ENCODE measurements at regions not wholly inside any gene's neighbourhood (a gene's known extent, or its start where the extent isn't known, plus 50 kb on each side); places are given as distances from the start of the nearest gene placed in this dataset.

DNA sequence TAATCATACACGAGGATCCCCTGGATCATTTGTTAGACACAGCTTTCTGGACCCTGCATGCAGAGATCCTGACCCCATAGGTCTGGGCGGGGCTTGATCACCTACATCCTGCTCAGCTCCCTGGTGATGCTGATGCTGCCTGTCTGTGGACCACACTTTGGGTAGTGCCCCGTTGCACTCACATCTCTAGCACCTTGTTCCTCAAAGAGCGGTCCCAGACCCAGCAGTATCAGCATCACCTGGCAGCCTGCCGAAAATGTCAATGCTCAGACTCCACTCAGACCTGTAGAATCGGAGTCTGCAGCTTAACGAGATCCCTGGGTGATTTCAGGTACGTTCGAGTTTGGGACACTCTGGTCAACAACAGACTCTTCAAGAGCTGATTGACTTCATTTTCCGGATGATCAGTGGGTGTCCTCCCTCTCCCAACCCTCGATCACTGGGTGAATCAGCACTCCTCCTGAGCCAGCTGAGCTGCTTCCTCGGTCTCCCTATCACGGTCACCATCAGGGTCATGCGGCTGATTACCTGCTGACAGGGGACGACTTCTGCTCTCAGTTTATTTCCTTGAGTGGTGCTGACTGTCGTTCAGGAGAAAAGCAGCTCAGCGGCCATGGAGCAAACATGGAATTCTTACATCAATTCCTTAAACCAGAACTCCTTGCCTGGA lies 150.6 kb upstream of the RAB12 start:
- ATAC-seq (replicated peaks) (no peak), DNase-seq (no peak)
- H3K4me3 Mint-ChIP-seq, result no peak overlapping the region
- H3K4me1 Mint-ChIP-seq (ENCODE audit: low read depth in 2 of 2), result no peaks in the 10 kb centered on the region
- no peaks in the 10 kb centered on the region for H3K27me3 Mint-ChIP-seq
- no peaks in the 10 kb centered on the region for H3K36me3 Mint-ChIP-seq (ENCODE audit: insufficient read depth)
- no peaks in the 10 kb centered on the region for H3K9me3 Mint-ChIP-seq
- H3K27ac Mint-ChIP-seq, result no peak overlapping the region

- DNase-seq, result no peak
- Mint-ChIP-seq H3K9me3 (peaks cover 0 to 1% of the 10 kb centered on the region in 2 donors), H3K4me1 (ENCODE audit: low read depth in 2 of 2) (no peaks in the 10 kb centered on the region), H3K36me3 (ENCODE audit: insufficient read depth) (no peaks in the 10 kb centered on the region), H3K27ac (no peak overlapping the region), H3K4me3 (no peak overlapping the region), H3K27me3 (no peaks in the 10 kb centered on the region)
- no peak for ATAC-seq (replicated peaks)
Observed at GRCh38 chr18:8460748-8461147, 148.5 kb upstream of the RAB12 start.

GRCh38 chr18:8461544-8461943 lies 147.7 kb upstream of the RAB12 start:
- ATAC-seq (replicated peaks) (no peak), DNase-seq (no peak)
- no peak overlapping the region for H3K27ac Mint-ChIP-seq
- no peaks in the 10 kb centered on the region for H3K36me3 Mint-ChIP-seq (ENCODE audit: insufficient read depth)
- no peaks in the 10 kb centered on the region for H3K27me3 Mint-ChIP-seq
- H3K4me3 Mint-ChIP-seq, result no peak overlapping the region
- H3K4me1 Mint-ChIP-seq (ENCODE audit: low read depth in 2 of 2), result no peaks in the 10 kb centered on the region
- peaks cover 0 to 1% of the 10 kb centered on the region in 2 donors for H3K9me3 Mint-ChIP-seq

DNA sequence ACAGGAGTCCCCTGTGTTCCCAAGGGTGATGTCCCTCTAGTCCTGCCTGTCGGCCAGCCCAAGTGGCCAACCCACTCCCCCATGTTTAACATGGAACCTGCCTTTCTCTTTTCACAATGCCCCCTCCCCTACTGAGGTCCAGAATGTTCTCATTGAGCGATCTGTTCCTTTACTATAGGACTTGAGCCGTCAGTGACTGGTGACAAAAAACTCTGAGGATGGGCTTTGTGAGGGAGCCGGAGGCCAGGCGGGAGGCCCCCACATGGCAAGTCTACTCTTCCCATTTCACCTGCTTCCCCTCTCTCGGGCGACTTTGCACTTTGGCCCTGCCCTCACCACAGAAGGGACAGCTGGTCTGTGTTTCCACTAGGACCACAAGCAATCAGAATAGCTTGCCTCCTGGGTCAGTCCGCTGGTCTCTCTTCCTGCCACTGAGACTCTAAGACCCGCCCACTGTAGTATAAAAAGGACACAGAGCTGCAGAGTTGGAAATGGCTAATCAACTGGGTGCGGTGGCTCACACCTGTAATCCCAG lies 146.5 kb upstream of the RAB12 start:
- no peak overlapping the region for H3K27ac Mint-ChIP-seq
- H3K9me3 Mint-ChIP-seq, result peaks cover 0 to 1% of the 10 kb centered on the region in 2 donors
- ATAC-seq (replicated peaks) (no peak), DNase-seq (no peak)
- H3K36me3 Mint-ChIP-seq (ENCODE audit: insufficient read depth), result no peaks in the 10 kb centered on the region
- no peak overlapping the region for H3K4me3 Mint-ChIP-seq
- no peaks in the 10 kb centered on the region for H3K4me1 Mint-ChIP-seq (ENCODE audit: low read depth in 2 of 2)
- H3K27me3 Mint-ChIP-seq, result no peaks in the 10 kb centered on the region

DNA sequence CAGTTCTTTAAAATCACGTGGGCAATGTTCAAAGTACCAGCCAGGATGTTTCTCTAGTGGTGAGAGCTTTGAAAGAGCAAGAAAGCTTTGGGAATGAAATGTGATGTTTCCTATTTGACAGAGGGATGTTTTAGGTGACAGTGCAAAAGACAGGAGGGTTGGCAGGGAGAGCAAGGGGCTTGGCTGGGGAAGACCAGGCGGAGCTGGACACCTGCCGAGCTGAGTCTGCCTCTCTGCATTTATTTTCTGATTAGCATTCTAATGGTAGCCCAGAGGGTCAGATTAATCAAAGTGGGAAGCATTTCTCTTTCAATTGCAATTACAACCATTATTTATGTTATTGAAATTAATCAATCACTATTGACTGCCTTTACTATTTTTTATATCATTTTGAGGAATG lies 145.4 kb upstream of the RAB12 start:
- Mint-ChIP-seq H3K27me3 (no peaks in the 10 kb centered on the region), H3K36me3 (ENCODE audit: insufficient read depth) (no peaks in the 10 kb centered on the region), H3K27ac (no peak overlapping the region), H3K4me3 (no peak overlapping the region), H3K9me3 (peaks cover 0 to 1% of the 10 kb centered on the region in 2 donors), H3K4me1 (ENCODE audit: low read depth in 2 of 2) (no peaks in the 10 kb centered on the region)
- no peak for DNase-seq
- no peak for ATAC-seq (replicated peaks)

- Mint-ChIP-seq H3K4me3 (no peak overlapping the region), H3K36me3 (ENCODE audit: insufficient read depth) (no peaks in the 10 kb centered on the region), H3K27me3 (peaks cover 7 to 9% of the 10 kb centered on the region in 2 donors), H3K4me1 (ENCODE audit: low read depth in 2 of 2) (no peaks in the 10 kb centered on the region), H3K9me3 (peaks cover 0 to 1% of the 10 kb centered on the region in 2 donors), H3K27ac (no peak overlapping the region)
- ATAC-seq (replicated peaks) (no peak), DNase-seq (no peak)
Observed at GRCh38 chr18:8468191-8468590, 141.0 kb upstream of the RAB12 start.

DNA sequence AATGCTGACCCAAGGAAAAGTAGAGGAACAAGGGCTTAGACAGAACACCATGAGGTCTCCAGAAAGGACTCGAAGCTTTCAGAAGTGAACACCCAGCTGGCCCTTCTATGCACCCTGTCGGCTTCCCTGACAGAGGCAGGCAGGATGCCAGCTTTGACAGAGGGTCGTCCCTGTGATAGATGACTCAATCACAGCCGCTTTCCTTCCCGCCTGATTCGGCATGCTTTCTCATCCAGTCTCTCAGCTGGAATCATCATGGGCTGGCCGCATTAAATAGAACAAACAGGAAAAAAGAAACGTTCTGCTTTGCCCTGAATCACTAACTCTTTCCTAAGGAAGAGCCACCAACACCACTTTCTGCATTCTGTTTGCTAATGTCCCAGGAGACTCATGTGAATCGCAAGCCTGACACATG lies 140.3 kb upstream of the RAB12 start:
- no peak for DNase-seq
- Mint-ChIP-seq H3K36me3 (ENCODE audit: insufficient read depth) (no peaks in the 10 kb centered on the region), H3K27ac (no peak overlapping the region), H3K27me3 (peaks cover 7 to 9% of the 10 kb centered on the region in 2 donors), H3K9me3 (peaks cover 0 to 1% of the 10 kb centered on the region in 2 donors), H3K4me3 (no peak overlapping the region), H3K4me1 (ENCODE audit: low read depth in 2 of 2) (no peaks in the 10 kb centered on the region)
- no peak for ATAC-seq (replicated peaks)

DNA sequence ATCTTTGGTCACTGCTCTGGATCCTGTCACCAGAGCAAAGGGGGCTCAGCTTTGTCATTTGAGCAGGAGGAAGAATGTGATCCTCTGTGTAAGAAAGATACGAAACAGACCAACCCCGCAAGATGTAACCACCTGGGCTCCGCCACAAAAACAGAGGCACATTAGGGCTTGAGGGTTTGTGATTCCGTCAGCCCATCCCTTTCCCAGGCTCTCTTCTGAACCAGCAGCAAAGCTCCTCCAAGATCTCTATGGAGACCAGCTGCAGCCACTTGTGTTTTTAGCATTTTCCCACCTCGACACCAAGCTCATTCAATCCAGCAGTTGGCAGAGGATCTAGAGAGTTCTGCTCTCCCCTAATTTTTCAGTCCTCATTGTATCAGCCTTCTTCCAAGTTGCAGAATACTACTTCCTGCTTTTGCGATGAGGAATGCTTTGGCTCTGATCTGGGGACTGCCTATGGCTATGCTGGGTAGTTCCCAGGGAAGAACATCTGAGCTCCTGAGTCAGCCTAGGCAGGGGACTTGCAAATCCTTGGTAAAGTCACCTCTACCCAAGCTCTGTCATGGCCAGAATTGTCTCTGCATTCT lies 139.6 kb upstream of the RAB12 start:
- DNase-seq (no peak), ATAC-seq (replicated peaks) (no peak)
- H3K27ac Mint-ChIP-seq, result no peak overlapping the region
- H3K4me1 Mint-ChIP-seq (ENCODE audit: low read depth in 2 of 2), result no peaks in the 10 kb centered on the region
- no peaks in the 10 kb centered on the region for H3K36me3 Mint-ChIP-seq (ENCODE audit: insufficient read depth)
- peaks cover 0 to 1% of the 10 kb centered on the region in 2 donors for H3K9me3 Mint-ChIP-seq
- peaks cover 7 to 9% of the 10 kb centered on the region in 2 donors for H3K27me3 Mint-ChIP-seq
- no peak overlapping the region for H3K4me3 Mint-ChIP-seq

DNA sequence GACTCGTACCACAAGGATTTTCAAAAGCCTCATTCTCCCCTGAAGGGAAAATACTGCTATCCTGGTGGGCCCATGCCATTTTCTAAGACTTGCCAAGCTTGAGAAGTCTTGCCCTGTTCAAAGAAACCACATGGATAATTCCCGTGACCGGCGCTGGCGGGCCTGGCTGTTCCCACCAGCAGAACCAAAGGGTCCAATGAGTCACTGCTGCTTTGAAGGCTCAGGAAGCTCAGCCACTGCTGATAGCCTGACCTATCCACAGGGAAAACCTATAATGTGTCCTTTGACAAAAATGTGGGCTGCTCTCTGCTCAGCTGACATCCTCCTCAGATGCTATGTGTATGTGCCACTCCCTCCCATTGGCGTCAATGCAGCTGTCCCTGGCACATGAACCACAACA lies 137.9 kb upstream of the RAB12 start:
- peaks cover 21 to 22% of the 10 kb centered on the region in 2 donors for H3K27me3 Mint-ChIP-seq
- H3K4me1 Mint-ChIP-seq (ENCODE audit: low read depth in 2 of 2), result no peaks in the 10 kb centered on the region
- no peaks in the 10 kb centered on the region for H3K9me3 Mint-ChIP-seq
- ATAC-seq (replicated peaks) (no peak), DNase-seq (no peak)
- no peaks in the 10 kb centered on the region for H3K36me3 Mint-ChIP-seq (ENCODE audit: insufficient read depth)
- no peak overlapping the region for H3K27ac Mint-ChIP-seq
- H3K4me3 Mint-ChIP-seq, result no peak overlapping the region

DNA sequence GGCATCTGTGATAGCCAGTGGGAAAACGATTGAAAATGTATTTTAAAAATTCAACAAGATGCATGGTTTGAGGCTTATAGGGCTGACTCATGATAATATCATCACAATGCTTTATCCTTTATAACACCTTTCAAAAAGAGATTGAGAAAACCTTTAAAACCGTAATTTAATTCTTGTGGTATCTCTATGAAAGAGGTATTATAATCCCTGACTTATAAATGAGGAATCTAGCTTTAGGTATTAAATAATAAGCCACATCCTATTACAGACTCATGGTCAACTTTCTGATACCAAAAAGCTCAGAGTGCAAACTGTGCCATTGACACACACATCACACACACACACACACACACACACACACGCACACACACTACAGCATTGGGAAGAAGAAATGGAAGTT lies 134.6 kb upstream of the RAB12 start:
- ATAC-seq (replicated peaks) (no peak), DNase-seq (no peak)
- Mint-ChIP-seq H3K27ac (no peak overlapping the region), H3K27me3 (peaks cover 33 to 39% of the 10 kb centered on the region in 2 donors), H3K4me3 (no peak overlapping the region), H3K4me1 (ENCODE audit: low read depth in 2 of 2) (peaks cover 5 to 6% of the 10 kb centered on the region in 2 donors), H3K36me3 (ENCODE audit: insufficient read depth) (no peaks in the 10 kb centered on the region), H3K9me3 (no peaks in the 10 kb centered on the region)

- peaks cover 5 to 6% of the 10 kb centered on the region in 2 donors for H3K4me1 Mint-ChIP-seq (ENCODE audit: low read depth in 2 of 2)
Observed at GRCh38 chr18:8477615-8478014, 131.6 kb upstream of the RAB12 start.

DNA sequence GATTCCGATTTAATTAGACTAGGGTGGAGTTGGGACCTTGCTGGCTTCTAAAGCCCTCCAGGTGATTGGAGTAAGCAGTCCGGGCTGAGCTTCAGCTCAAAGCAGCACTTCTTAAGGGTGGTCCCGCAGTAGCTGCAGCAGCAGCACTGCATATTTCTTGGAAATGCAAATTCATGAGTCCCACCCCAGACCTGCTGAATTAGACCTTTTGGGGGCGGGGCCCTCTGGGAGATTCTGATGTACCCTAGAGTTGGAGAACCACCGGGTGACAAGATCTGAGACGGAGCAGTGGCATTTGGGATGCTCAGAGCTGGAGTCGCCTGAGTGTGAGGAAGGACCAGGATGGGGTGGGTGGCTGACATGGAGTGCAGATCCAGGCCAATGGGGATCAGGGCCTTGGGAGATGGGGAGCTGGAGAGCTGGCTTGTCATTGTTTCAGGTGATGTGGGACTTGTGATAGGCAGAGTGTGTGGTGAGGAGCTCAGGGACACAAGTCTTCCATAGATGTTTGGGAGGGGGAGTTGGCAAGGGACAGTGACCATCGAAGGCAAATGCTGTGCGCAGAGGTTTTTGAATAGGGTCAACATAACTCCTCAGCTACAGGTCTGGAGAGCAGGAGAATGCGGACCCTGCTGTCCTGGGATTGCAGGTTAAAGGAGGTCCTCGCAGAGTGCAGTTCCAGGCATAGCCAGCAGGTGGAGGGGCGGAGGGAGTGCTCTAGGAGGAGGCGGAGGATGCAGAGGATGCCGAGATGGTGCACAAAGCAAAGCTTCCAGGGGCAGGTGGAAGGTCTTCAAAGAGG lies 130.9 kb upstream of the RAB12 start:
- peaks cover 26 to 31% of the 10 kb centered on the region in 2 donors for H3K27me3 Mint-ChIP-seq
- no peak overlapping the region for H3K27ac Mint-ChIP-seq
- peak; percentile 15 to 44 (median 16) for DNase-seq
- H3K4me3 Mint-ChIP-seq, result no peak overlapping the region
- ATAC-seq (replicated peaks), result no peak
- H3K4me1 Mint-ChIP-seq (ENCODE audit: low read depth in 2 of 2), result peaks cover 5 to 6% of the 10 kb centered on the region in 2 donors
- no peaks in the 10 kb centered on the region for H3K9me3 Mint-ChIP-seq
- no peaks in the 10 kb centered on the region for H3K36me3 Mint-ChIP-seq (ENCODE audit: insufficient read depth)

More at GRCh38 chr18:8477615-8478014, 131.6 kb upstream of the RAB12 start:
- Mint-ChIP-seq H3K9me3 (no peaks in the 10 kb centered on the region), H3K4me3 (no peak overlapping the region), H3K27ac (no peak overlapping the region), H3K27me3 (peaks cover 27 to 31% of the 10 kb centered on the region in 2 donors), H3K36me3 (ENCODE audit: insufficient read depth) (no peaks in the 10 kb centered on the region)
- DNase-seq (no peak), ATAC-seq (replicated peaks) (no peak)

DNA sequence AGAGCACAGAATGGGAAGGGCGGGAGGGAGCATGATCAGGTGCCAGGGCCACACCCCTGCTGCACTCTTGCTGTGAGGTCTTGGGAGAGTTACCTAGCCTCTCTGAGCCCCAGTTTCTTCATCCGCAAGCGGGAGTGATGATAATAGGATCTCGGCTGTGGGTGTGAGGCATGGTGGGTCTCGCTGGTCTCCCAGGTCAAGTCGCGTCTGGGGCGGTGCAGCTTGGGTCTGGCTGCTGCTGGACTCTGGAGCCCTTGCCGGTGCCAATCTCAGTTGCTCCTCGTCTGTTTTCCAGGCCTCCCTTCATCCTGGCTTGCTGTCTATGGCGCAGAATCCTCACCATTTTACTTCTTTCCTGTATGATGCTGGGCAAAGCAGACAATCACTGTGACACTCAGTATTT lies 130.3 kb upstream of the RAB12 start:
- no peak for DNase-seq
- peaks cover 31 to 32% of the 10 kb centered on the region in 2 donors for H3K27me3 Mint-ChIP-seq
- no peak overlapping the region for H3K27ac Mint-ChIP-seq
- no peaks in the 10 kb centered on the region for H3K9me3 Mint-ChIP-seq
- no peak overlapping the region for H3K4me3 Mint-ChIP-seq
- ATAC-seq (replicated peaks), result no peak
- H3K36me3 Mint-ChIP-seq (ENCODE audit: insufficient read depth), result no peaks in the 10 kb centered on the region
- peaks cover 5 to 6% of the 10 kb centered on the region in 2 donors for H3K4me1 Mint-ChIP-seq (ENCODE audit: low read depth in 2 of 2)
